Superior temporal gyrus (tissue), 1 donor: ENCODE measurements at regions not wholly inside any gene's neighbourhood (a gene's known extent, or its start where the extent isn't known, plus 50 kb on each side); places are given as distances from the start of the nearest gene placed in this dataset.

Experiments
- DNase-seq: peaks from one replicate; pipeline ENCODE4 v3.0.0-alpha.2; 2016; ENCODE audit errors: extremely low spot score

- no peak for DNase-seq
These were observed 72.6 kb upstream of the DOK6 start for GRCh38 chr18:69328086-69328485.

GRCh38 chr18:69330385-69331005 is 70.2 kb upstream of the DOK6 start:
- DNase-seq, result no peak

GRCh38 chr18:69349912-69350597 is 50.6 kb upstream of the DOK6 start:
- no peak for DNase-seq
